ENCODE measurements at regions not wholly inside any gene's neighbourhood (a gene's known extent, or its start where the extent isn't known, plus 50 kb on each side); places are given as distances from the start of the nearest gene placed in this dataset.

GRCh38 chr11:134625631-134626030 lies 213.6 kb upstream of the B3GAT1 start:
- DNase-seq (ENCODE audit: extremely low read depth, low read depth): no peak
- TF ChIP-seq CTCF (IDR thresholded peaks at IDR 0.05; ENCODE audit: low read depth, low read length): no peak

GRCh38 chr11:134625151-134625550 lies 213.1 kb upstream of the B3GAT1 start:
- TF ChIP-seq CTCF (IDR thresholded peaks at IDR 0.05; ENCODE audit: low read depth, low read length): no peak
- no peak for DNase-seq (ENCODE audit: extremely low read depth, low read depth)

GRCh38 chr11:134624166-134624920 lies 212.3 kb upstream of the B3GAT1 start:
- TF ChIP-seq CTCF (IDR thresholded peaks at IDR 0.05; ENCODE audit: low read depth, low read length): no peak
- no peak for DNase-seq (ENCODE audit: extremely low read depth, low read depth)

- TF ChIP-seq CTCF (IDR thresholded peaks at IDR 0.05; ENCODE audit: low read depth, low read length): no peak
- no peak for DNase-seq (ENCODE audit: extremely low read depth, low read depth)
Measured at GRCh38 chr11:134623711-134624110, 211.7 kb upstream of the B3GAT1 start.

GRCh38 chr11:134622458-134622857 lies 210.4 kb upstream of the B3GAT1 start:
- TF ChIP-seq CTCF (IDR thresholded peaks at IDR 0.05; ENCODE audit: low read depth, low read length): no peak
- DNase-seq (ENCODE audit: extremely low read depth, low read depth): no peak

GRCh38 chr11:134617360-134617759 lies 205.3 kb upstream of the B3GAT1 start:
- TF ChIP-seq CTCF (IDR thresholded peaks at IDR 0.05; ENCODE audit: low read depth, low read length): no peak
- no peak for DNase-seq (ENCODE audit: extremely low read depth, low read depth)

- no peak for TF ChIP-seq CTCF (IDR thresholded peaks at IDR 0.05; ENCODE audit: low read depth, low read length)
- no peak for DNase-seq (ENCODE audit: extremely low read depth, low read depth)
Measured at GRCh38 chr11:134616038-134616437, 204.0 kb upstream of the B3GAT1 start.
